ENCODE measurements at regions not wholly inside any gene's neighbourhood (a gene's known extent, or its start where the extent isn't known, plus 50 kb on each side); places are given as distances from the start of the nearest gene placed in this dataset.

DNA sequence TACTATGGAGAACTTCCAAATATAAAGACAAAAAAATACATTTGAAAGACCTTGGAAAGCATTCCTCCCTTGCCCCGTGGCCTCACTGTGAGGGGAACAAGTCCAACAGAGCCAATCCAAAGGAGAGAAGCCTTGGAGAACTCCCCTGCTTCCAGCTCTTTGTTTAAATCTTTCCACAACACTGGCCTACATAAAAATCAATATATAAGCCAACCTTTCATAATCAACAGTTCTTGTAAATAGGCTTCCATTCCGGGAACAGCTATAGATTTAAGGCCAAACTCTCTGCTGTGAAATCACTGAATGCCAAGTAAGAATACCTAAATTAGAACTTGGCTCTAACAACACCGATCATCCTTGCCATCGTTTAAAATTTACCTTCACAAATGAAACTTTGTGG lies 242.1 kb downstream of the HACE1 start (continued):
- TF ChIP-seq, protein P1, sequence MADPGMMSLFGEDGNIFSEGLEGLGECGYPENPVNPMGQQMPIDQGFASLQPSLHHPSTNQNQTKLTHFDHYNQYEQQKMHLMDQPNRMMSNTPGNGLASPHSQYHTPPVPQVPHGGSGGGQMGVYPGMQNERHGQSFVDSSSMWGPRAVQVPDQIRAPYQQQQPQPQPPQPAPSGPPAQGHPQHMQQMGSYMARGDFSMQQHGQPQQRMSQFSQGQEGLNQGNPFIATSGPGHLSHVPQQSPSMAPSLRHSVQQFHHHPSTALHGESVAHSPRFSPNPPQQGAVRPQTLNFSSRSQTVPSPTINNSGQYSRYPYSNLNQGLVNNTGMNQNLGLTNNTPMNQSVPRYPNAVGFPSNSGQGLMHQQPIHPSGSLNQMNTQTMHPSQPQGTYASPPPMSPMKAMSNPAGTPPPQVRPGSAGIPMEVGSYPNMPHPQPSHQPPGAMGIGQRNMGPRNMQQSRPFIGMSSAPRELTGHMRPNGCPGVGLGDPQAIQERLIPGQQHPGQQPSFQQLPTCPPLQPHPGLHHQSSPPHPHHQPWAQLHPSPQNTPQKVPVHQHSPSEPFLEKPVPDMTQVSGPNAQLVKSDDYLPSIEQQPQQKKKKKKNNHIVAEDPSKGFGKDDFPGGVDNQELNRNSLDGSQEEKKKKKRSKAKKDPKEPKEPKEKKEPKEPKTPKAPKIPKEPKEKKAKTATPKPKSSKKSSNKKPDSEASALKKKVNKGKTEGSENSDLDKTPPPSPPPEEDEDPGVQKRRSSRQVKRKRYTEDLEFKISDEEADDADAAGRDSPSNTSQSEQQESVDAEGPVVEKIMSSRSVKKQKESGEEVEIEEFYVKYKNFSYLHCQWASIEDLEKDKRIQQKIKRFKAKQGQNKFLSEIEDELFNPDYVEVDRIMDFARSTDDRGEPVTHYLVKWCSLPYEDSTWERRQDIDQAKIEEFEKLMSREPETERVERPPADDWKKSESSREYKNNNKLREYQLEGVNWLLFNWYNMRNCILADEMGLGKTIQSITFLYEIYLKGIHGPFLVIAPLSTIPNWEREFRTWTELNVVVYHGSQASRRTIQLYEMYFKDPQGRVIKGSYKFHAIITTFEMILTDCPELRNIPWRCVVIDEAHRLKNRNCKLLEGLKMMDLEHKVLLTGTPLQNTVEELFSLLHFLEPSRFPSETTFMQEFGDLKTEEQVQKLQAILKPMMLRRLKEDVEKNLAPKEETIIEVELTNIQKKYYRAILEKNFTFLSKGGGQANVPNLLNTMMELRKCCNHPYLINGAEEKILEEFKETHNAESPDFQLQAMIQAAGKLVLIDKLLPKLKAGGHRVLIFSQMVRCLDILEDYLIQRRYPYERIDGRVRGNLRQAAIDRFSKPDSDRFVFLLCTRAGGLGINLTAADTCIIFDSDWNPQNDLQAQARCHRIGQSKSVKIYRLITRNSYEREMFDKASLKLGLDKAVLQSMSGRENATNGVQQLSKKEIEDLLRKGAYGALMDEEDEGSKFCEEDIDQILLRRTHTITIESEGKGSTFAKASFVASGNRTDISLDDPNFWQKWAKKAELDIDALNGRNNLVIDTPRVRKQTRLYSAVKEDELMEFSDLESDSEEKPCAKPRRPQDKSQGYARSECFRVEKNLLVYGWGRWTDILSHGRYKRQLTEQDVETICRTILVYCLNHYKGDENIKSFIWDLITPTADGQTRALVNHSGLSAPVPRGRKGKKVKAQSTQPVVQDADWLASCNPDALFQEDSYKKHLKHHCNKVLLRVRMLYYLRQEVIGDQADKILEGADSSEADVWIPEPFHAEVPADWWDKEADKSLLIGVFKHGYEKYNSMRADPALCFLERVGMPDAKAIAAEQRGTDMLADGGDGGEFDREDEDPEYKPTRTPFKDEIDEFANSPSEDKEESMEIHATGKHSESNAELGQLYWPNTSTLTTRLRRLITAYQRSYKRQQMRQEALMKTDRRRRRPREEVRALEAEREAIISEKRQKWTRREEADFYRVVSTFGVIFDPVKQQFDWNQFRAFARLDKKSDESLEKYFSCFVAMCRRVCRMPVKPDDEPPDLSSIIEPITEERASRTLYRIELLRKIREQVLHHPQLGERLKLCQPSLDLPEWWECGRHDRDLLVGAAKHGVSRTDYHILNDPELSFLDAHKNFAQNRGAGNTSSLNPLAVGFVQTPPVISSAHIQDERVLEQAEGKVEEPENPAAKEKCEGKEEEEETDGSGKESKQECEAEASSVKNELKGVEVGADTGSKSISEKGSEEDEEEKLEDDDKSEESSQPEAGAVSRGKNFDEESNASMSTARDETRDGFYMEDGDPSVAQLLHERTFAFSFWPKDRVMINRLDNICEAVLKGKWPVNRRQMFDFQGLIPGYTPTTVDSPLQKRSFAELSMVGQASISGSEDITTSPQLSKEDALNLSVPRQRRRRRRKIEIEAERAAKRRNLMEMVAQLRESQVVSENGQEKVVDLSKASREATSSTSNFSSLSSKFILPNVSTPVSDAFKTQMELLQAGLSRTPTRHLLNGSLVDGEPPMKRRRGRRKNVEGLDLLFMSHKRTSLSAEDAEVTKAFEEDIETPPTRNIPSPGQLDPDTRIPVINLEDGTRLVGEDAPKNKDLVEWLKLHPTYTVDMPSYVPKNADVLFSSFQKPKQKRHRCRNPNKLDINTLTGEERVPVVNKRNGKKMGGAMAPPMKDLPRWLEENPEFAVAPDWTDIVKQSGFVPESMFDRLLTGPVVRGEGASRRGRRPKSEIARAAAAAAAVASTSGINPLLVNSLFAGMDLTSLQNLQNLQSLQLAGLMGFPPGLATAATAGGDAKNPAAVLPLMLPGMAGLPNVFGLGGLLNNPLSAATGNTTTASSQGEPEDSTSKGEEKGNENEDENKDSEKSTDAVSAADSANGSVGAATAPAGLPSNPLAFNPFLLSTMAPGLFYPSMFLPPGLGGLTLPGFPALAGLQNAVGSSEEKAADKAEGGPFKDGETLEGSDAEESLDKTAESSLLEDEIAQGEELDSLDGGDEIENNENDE (IDR thresholded peaks at IDR 0.05; ENCODE audit: insufficient replicate concordance, low read length), result no peak

All from H1 (cell line).